Psoas muscle (tissue), 7 donors: ENCODE measurements at regions not wholly inside any gene's neighbourhood (a gene's known extent, or its start where the extent isn't known, plus 50 kb on each side); places are given as distances from the start of the nearest gene placed in this dataset.

Source experiments
- ATAC-seq, 4 donors: fragments of 200-7000 bp; cut with Tn5 transposase; one replicate each; pipeline ENCODE4 v1.9.1; 2020; ENCODE audit warnings: moderate library complexity in 3 of 4, mild to moderate bottlenecking in 2 of 4
- DNase-seq, 2 donors: peaks; one replicate each; pipeline ENCODE4 v3.0.0-alpha.2; 2020
- H3K27ac ChIP-seq: fragments of 200-600 bp; one replicate; pipeline ENCODE4 v1.8.0; 2022
- H3K27me3 ChIP-seq, 3 donors: fragments of 200-600 bp in 1 of 3; one replicate each; pipeline versions ENCODE4 v1.6.1 to v1.8.0; 2013 to 2022; ENCODE audit warnings: low read length in 2 of 3, mild to moderate bottlenecking in 2 of 3, moderate library complexity in 1 of 3; ENCODE audit not compliant: insufficient read depth in 3 of 3
- H3K36me3 ChIP-seq, 2 donors: fragments of 200-600 bp in 1 of 2; one replicate each; pipeline versions ENCODE4 v1.6.1 to v1.8.0; 2013 to 2022; ENCODE audit warnings: low read depth in 1 of 2, mild to moderate bottlenecking in 1 of 2, moderate library complexity in 1 of 2; ENCODE audit not compliant: insufficient read depth in 1 of 2
- H3K4me1 ChIP-seq: fragments of 200-600 bp; one replicate; pipeline ENCODE4 v1.8.0; 2022
- H3K4me3 ChIP-seq: fragments of 200-600 bp; one replicate; pipeline ENCODE4 v1.8.0; 2022; ENCODE audit warnings: mild to moderate bottlenecking
- H3K9me3 ChIP-seq: fragments of 200-600 bp; one replicate; pipeline ENCODE4 v1.8.0; 2022
- WGBS, 3 donors: extraction: QIAGEN DNeasy Blood & Tissue Kit; methylation state at CpG; one replicate each; pipeline versions ENCODE4 v1.1.6 to v1.1.7; 2013; 5-methylcytosine and 5-hydroxymethylcytosine counted together
- intact Hi-C, 2 donors: fragments of 100-400 bp; cut with DNase I; formaldehyde crosslinking; loops; one replicate each; pipeline versions ENCODE4 v1.11.0 to v1.14.2; 2022
- TF ChIP-seq, protein P1 (sequence below): fragments of 200-600 bp; IDR thresholded peaks from one replicate; pipeline ENCODE4 v1.8.0; 2022; ENCODE audit warnings: antibody characterized with exemption
- donor health status: healthy with polysubstance abuse.
- donor health status: DM: no; HTN: no; CAD: no; lungs with moderate emphysema.
- donor health status: Bipolar disorder and iron deficiency.
- donor health status: healthy.
- donor health status: DM: yes; HTN: yes; CAD: no.
- donor health status: DM: no; HTN: no; CAD: no.
- donor health status: DM: yes; HTN: yes; CAD: no.

DNA sequence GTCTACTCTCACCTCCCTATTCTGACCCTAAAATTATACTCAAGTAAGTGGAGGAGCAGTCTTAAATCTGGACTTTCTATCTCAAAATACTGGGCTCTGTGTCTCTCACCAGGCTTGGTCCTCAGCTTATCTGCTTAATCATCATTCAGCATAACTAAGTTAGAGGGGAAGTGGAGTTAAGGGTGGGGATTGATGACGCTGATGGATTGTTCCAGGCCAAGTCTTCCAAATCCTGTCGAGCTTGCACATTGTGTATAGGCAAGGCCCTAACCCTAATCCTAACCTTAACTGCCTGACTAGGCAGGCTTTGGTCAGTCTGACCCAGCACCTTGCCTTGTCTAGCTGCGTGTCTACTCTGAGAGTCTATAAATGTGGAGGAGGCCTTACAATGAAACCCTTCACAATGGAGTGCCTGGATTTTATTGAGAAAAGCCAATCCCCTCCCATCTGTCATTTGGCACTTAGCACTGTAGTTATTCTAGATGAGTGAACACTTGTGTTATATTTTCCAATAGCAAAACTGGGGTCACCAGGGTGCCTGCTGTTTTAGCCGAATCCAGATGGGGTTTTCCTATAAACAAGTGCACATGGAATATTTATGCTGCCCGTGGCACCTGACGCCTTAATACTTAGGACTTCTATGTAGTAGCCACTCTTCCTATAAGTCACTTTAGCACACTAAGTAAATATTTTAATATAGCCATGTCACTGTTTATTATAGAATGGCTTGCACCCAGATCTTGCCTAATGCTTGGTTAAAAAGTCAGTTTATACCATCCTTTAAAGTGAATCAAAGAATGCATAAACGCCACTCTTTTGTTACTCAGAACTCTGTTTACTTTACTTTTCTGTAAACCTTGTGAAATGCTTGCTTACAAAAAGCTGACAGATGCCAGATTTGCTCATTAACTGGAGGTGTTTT is 193.2 kb upstream of the MYOCD start:
- no peak for DNase-seq
- H3K27me3 ChIP-seq: no peaks in the 10 kb centered on the region
- TF ChIP-seq, protein P1, sequence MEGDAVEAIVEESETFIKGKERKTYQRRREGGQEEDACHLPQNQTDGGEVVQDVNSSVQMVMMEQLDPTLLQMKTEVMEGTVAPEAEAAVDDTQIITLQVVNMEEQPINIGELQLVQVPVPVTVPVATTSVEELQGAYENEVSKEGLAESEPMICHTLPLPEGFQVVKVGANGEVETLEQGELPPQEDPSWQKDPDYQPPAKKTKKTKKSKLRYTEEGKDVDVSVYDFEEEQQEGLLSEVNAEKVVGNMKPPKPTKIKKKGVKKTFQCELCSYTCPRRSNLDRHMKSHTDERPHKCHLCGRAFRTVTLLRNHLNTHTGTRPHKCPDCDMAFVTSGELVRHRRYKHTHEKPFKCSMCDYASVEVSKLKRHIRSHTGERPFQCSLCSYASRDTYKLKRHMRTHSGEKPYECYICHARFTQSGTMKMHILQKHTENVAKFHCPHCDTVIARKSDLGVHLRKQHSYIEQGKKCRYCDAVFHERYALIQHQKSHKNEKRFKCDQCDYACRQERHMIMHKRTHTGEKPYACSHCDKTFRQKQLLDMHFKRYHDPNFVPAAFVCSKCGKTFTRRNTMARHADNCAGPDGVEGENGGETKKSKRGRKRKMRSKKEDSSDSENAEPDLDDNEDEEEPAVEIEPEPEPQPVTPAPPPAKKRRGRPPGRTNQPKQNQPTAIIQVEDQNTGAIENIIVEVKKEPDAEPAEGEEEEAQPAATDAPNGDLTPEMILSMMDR: no peak
- no peak for ATAC-seq
- intact Hi-C loops: no loop called here
- H3K9me3 ChIP-seq: no peaks in the 10 kb centered on the region
- H3K27ac ChIP-seq: no peak overlapping the region
- H3K4me1 ChIP-seq: no peaks in the 10 kb centered on the region
- 80 to 85% (median 83%) methylated on average over 7 of the region's 7 CpGs for WGBS, 3 donors
- H3K4me3 ChIP-seq: no peak overlapping the region
- H3K36me3 ChIP-seq: no peaks in the 10 kb centered on the region

DNA sequence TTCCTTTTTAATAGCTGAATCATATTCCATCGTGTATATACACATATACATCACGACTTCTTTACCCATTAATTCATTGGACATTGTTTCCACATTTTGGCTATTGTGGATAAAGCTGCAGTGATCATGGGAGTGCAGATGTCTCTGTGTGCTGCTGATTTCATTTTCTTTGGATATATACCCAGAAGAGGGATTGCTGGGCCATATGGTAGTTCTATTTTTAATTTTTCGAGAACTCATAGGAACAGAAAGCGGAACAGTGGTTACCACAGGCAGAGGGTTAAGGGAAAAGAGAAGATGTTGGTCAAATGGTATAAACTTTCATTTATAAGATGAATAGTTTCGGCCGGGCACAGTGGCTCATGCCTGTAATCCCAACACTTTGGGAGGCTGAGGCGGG is 187.4 kb upstream of the MYOCD start:
- DNase-seq: no peak
- H3K36me3 ChIP-seq: no peaks in the 10 kb centered on the region
- no peaks in the 10 kb centered on the region for H3K27me3 ChIP-seq
- no peaks in the 10 kb centered on the region for H3K9me3 ChIP-seq
- no peak overlapping the region for H3K4me3 ChIP-seq
- 89 to 94% (median 91%) methylated on average over 7 of the region's 7 CpGs for WGBS, 3 donors
- no peak overlapping the region for H3K27ac ChIP-seq
- TF ChIP-seq, protein P1: no peak
- no peaks in the 10 kb centered on the region for H3K4me1 ChIP-seq
- ATAC-seq: no peak
- intact Hi-C loops: no loop called here

DNA sequence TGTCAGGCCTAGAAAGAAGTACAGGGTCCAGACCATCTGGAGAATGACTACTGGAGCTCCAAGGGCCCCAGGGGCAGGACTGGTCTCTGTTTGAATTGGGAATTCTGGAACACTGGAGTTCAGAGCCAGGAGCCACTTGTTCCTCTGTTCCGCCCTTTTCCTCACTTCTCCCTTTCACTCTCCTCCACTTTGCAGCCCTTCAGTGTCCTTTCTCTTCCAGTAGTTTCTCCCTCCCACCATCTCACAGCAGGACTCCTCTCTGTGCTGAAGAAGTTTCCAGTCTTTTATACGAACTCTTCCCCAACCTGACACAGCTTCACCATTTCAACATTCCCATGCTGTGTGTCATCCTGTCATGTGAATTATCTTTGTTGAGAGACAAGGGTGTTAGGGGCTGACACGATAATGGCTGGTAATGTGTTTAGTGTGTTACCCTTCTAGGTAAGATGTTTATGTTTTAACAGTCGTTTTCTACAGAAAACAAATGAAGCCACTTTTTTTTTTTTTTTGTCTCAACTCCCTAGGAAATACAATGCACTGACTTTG is 180.3 kb upstream of the MYOCD start:
- Histone ChIP-seq H3K27me3 (no peaks in the 10 kb centered on the region), H3K4me3 (no peak overlapping the region), H3K9me3 (no peaks in the 10 kb centered on the region), H3K36me3 (no peaks in the 10 kb centered on the region), H3K27ac (no peak overlapping the region), H3K4me1 (no peaks in the 10 kb centered on the region)
- intact Hi-C loops: no loop called here
- ATAC-seq (no peak), DNase-seq (no peak)
- TF ChIP-seq, protein P1: no peak
- 53 to 60% (median 56%) methylated on average over 4 of the region's 4 CpGs for WGBS, 3 donors

DNA sequence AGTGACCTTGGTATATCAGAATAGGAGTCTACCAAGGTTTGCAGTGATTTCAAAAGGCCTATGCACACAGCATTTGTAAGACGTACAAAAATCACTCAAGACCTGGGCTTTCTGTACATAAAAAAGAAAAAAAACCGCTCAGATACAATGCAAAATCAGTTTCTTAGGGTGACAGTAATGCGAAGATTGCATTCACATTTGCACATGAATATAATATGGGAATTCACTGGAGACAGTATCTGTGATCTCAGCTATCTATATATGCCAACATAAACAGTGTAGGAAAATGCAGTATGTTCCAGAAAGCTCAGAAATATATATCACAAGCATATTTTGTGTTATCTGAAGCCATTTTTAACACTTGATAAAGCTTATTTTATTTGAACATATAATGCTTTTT is 176.4 kb upstream of the MYOCD start:
- WGBS, 3 donors: 63 to 75% (median 70%) methylated on average over 3 of the region's 3 CpGs
- Histone ChIP-seq H3K36me3 (no peaks in the 10 kb centered on the region), H3K9me3 (no peaks in the 10 kb centered on the region), H3K27ac (no peak overlapping the region), H3K27me3 (no peaks in the 10 kb centered on the region), H3K4me1 (no peaks in the 10 kb centered on the region), H3K4me3 (no peak overlapping the region)
- no peak for DNase-seq
- ATAC-seq: no peak
- TF ChIP-seq, protein P1: no peak
- intact Hi-C loops: no loop called here
